ENCODE measurements at regions not wholly inside any gene's neighbourhood (a gene's known extent, or its start where the extent isn't known, plus 50 kb on each side); places are given as distances from the start of the nearest gene placed in this dataset.

DNA sequence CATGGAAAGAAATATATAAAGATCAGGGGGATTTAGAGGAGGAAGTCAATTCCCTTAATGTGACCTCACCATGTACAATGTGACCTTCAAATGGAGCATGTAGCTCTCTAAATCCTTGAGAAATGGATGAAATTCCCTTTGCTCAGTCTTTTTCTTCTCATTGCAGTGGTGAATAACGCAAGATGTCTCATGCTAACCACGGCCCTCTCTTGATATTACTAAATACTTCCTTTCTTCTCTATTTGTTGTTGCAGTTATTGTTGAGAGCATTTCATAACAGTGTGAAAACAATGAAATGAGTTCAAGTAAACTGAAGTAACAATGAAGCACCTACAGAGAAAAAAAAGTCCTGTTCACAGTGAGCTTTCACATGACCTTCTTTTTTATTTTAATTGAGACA is 55.6 kb downstream of the ZNF281 start:
- DNase-seq = no peak

- no peak for DNase-seq
These were observed 56.6 kb downstream of the ZNF281 start for GRCh38 chr1:200353232-200353631.

- DNase-seq = no peak
These were observed 57.8 kb downstream of the ZNF281 start for GRCh38 chr1:200351826-200352549.

DNA sequence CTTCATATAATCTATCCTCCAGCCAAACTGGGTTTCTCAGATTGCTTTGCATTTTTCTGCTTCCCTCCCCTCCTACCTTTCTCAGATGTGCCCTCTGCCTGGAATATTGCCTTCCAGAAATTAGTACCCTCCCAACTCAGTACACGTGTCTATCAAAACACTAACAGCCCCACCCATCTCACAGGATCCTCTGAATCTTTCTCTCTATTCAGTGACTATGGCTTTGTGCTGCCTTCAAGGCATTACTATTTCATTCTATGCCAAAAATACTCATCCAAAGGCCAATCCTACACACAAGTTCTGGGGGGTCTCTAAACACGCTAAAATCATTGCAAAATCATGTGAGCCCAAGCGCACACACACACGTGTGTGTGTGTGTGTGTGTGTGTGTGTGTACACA is 58.4 kb downstream of the ZNF281 start:
- no peak for DNase-seq

GRCh38 chr1:200346700-200347099 is 63.1 kb downstream of the ZNF281 start:
- no peak for DNase-seq

GRCh38 chr1:200345520-200345919 is 64.3 kb downstream of the ZNF281 start:
- no peak for DNase-seq

DNA sequence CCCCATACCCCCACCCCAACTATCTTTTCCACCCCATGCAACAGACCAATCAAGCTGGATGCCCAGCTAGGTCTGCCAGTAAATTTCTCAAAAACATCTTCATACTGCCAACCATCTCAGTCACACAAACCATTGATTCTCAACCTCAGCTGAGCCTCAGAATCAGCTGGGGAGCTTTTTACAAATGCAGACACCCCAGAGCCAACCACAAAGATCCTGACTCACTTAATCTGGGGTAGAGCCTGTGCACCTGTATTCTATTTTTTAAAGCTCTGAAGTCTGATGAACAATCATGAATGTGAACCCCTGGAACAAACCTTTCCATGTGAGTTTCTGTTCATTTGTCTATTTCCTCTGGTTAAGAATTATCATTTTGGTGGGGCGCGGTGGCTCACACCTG is 66.0 kb downstream of the ZNF281 start:
- no peak for DNase-seq

- no peak for DNase-seq
These were observed 67.1 kb downstream of the ZNF281 start for GRCh38 chr1:200342511-200343311.

DNA sequence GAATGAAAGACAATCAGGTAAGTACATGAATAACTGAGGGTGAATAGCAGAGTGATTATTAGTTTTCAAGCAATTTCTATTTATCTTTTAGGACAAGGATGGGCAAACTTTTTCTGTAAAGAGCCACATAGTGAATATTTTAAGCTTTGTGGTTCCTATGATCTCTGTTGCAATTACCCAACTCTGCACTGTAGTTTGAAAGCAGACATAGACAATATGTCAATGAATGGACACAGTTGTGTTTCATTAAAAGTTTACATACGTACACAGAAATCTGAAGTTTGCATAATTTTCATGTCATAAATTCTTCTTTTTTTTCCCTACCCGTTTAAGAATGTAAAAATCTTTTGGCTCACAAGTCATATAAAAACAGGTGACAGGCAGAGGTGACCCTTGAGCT is 71.4 kb downstream of the ZNF281 start:
- DNase-seq = no peak

- DNase-seq = no peak
These were observed 72.0 kb downstream of the ZNF281 start for GRCh38 chr1:200337831-200338230.

DNA sequence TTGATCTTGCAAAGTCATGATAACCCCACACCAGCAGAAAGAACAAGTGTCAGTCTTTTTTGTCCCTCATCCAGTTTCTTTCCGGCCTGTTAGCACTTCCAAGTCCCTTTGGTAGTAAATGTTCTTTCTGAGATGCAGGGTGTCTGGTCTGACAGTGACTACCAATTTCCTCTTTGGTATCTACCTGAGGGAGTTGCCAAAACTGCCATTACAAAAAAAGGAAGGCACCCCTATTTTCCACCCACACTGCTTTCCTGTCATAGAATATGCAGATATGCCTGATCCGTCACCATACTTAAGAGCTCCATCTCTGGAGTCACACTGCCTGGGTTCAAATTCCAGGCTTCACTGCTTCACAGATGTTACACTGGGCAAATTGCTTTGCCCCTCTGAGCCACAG is 72.4 kb downstream of the ZNF281 start:
- no peak for DNase-seq

DNA sequence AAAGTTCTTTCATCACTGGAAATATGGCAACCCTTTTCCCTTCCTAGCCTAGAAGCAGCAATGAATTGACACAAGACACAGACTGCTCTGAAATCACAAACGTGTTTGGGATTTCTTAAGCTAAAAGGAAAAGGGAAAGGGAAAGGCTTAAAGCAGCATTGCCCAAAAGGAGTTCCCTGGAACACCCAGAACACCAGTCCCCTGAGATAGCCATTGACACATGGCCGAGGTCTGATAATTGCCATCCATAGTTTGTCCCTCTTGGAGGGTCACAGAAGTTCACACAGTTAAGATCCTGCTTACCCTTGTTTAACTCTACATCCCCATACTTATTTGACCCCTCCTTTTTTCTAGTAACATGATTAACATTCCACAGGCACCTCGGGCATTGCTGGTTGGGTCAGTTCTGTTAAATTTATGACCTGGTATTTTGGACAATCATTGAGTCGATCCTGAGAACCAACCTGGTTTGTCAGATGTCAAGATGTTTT is 72.9 kb downstream of the ZNF281 start:
- no peak for DNase-seq

DNA sequence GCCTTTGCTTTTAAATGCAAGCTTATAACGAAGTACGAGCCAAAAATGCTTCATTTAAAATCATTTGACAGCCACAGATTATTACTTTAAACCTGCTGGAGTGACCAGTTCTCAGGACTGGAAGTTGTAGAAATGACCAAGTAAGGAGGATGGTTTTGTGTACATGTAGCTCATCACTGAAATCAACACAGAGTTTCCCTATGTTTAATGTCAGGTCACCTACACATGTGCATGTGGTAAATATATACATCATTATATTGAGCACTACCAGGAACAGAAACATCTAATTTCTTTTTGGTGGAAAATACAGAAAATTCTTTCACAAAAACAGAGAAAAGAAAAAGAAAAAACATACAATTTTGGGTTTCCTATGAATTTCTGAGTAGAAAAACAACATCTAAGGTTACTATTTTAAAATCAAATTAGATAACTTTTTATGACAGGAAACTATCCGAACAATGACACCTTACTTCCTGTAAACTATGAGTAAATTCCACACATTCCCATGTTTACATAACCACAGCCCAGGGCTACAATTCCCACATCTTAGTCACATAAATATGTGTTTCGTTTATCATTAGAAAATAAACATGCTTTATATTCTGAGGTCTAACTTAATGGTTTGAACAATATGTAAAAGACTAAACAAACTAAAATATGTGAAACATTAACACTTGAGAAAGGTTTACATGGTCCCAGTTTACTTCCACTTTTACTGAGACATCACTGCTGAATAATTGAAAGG is 73.6 kb downstream of the ZNF281 start:
- DNase-seq = no peak

- DNase-seq = no peak
These were observed 75.1 kb downstream of the ZNF281 start for GRCh38 chr1:200334661-200335256.

DNA sequence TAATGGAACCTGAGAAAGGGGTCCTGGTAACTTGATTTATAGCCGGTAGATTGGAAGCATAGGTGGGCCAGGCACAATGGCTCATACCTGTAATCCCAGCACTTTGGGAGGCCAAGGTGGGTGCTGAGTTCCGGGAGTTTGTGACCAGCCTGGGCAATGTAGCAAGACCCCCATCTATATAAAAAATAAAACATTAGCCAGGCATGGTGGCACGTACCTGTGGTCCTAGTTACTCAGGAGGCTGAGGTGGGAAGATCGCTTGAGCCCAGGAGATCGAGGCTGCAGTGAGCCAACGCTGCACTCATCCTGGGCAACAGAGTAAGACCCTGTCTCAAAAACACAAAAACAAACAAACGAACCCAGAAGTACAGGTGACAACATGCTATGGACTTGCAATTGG is 76.5 kb downstream of the ZNF281 start:
- DNase-seq = no peak

GRCh38 chr1:200332716-200333115 is 77.1 kb downstream of the ZNF281 start:
- DNase-seq = no peak

DNA sequence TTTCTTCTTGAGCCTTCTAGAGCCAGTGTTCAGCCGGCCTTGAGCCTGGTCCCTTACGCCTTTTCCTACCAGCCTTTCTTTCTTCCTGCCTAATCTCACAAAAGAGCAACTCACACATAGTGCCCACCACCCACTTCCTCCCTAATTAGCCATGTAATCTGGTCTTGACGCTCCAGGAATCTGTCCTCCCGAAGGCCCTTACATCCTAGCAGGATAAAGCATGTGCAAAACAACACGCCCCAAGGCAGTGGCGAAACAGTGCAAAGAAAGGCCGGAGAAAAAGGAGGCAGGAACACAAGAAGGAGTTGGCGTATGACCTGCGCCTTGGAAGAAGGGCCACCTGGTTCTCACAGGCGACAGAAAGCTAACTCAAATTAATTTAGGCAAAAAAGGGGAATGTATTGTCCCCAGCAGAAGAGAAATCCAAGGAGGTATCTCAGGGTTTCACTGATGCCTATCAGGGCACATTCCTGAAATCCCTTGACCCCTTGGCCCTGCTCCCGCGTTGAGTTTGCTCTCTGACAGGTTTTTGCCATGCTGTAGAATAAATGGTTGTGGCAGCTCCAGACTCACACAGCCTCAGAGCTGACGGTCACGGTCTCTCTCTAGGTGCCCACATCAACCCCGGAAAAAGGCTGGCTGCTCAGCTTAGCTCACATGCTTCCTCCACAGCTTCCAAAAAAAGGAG is 79.0 kb downstream of the ZNF281 start:
- peak; percentile 41 for DNase-seq

DNA sequence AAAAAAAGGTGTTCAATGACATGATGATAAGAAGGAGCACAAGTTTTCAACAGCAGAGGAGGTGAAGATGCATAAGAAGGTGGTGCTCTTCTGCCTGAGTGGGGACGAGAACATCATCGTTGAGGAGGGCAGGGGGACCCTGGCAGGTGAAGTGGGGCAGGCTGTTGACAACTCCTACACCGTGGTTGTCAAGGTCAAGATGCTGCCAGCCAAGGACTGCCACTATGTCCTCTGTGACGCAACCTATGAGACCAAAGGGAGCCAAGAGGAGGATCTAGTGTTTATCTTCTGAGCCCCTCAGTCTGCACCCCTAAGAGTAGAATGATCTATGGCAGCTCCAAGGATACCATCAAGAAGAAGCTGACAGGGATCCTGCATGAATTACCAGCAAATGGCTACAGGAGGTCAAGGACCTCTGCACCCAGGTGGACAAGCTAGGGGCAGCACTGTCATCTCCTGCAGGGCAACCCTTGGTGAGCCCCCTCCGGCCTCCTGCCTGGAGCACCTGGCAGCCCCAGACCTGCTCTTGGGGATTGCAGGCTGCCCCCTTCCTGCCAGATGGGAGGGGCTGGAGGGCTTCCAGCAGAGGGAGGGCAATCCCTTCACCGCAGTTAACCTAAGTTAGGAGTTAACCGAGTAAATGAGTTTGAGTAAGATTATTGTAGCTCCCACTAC is 80.5 kb downstream of the ZNF281 start:
- DNase-seq = no peak

DNA sequence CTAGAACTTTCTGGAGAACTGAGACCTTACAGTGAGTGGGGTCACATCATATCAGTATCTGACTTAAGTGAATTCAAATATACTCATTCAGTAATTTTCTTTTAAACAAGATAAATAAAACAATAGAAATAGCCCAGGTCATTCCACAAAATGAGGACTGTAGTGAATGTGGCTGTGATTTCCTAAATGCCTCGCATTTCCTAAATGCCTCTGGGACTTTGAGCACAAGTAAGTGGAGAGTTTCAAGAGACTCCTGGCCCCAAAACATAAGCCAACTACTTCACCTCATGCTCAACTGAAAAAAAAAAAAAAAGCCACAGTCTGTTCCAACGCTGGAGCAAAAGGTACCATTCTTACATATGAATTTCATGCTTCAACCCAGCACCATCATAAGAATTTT is 81.5 kb downstream of the ZNF281 start:
- no peak for DNase-seq

DNA sequence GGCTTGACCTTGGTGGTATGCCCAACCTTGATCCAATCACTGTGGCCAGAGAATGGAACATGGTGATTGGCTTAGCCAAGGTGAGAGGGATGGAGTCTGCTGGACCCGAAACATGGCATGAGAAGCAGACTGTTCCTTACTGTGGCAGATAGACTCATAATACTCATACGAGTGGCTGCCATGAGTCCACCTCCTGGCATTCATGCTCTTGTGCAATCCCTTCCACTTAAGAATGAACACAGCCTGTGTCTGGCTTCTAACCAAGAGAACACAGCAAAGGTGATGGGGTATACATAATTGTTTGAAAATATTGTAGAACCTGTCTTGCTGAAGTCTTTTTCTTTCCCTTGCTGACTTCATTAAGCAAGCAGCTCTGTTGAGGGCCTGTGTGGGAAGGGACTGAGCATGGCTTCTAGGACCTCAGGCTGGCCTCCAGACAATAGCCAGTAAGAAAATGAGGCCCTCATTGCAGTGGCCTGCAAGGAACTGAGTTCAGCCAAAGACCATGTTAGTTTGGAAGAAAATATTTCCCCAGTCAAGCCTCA is 85.9 kb downstream of the ZNF281 start:
- DNase-seq = no peak

DNA sequence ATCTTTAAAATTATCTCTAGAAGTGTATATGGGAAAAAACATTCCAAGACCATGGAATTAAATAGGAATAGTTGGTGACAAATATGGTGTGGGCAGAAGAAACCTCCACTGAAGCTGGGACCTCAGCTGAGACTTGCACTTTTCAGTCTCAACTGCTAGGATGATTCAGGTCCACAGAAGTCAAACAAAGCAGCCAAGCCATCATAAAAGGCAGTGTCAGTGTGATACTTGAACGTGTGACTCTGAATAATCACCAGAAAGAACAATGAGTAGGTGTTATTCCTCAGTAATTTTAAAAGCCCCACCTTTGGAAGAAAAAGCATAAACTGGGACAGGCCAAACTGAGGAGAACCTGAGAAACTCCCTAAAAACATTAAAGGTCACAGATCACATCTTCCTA is 90.7 kb downstream of the ZNF281 start:
- no peak for DNase-seq

GRCh38 chr1:200317236-200317635 is 92.6 kb downstream of the ZNF281 start:
- no peak for DNase-seq
